ENCODE measurements at regions not wholly inside any gene's neighbourhood (a gene's known extent, or its start where the extent isn't known, plus 50 kb on each side); places are given as distances from the start of the nearest gene placed in this dataset.

DNA sequence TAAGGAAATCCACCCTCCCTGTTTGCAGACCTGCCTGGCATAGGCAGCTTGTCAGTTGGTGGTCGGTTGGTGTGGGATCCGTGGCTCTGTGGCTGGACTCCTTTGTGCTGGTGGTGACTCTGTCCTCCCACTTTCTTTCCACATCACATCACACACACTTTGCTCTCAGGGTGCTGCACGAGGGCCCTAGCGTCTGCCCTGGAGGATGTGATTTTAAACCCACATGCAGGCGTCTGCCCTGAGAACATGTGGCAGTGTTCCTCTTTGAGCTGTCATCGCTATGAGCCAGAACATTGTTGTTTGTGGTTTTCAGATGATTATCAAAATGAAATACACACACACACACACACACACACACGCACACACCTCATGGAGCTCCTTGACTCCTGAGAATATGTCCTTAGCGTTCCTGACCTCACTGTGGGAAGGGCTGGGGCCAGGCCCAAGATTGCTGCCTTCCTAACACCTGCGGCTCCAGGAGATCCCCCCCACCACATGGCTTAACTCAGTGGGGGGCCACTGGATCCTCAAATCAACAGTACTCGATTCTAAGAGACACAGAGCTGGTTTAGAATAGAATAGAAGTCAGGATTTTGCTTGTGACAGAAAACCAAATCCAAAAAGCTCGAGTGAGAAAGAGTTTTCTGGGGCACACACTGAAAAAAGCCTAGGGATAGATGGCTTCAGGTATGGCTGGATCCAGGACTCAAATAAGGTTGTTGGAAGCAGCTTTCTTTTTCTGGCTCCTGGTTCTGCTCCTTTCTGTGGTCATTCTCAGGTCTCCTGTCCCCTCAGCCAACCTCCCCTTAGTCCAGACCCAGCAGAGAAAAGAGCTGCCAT, 54.8 kb downstream of the RTP5 start:
- no peak overlapping the region for H3K4me3 ChIP-seq (ENCODE audit: low read depth, low read length)
- DNase-seq (ENCODE audit: low read depth), result peak; percentile 13
- TF ChIP-seq, protein P1, sequence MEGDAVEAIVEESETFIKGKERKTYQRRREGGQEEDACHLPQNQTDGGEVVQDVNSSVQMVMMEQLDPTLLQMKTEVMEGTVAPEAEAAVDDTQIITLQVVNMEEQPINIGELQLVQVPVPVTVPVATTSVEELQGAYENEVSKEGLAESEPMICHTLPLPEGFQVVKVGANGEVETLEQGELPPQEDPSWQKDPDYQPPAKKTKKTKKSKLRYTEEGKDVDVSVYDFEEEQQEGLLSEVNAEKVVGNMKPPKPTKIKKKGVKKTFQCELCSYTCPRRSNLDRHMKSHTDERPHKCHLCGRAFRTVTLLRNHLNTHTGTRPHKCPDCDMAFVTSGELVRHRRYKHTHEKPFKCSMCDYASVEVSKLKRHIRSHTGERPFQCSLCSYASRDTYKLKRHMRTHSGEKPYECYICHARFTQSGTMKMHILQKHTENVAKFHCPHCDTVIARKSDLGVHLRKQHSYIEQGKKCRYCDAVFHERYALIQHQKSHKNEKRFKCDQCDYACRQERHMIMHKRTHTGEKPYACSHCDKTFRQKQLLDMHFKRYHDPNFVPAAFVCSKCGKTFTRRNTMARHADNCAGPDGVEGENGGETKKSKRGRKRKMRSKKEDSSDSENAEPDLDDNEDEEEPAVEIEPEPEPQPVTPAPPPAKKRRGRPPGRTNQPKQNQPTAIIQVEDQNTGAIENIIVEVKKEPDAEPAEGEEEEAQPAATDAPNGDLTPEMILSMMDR (conservative IDR thresholded peaks at IDR 0.05; ENCODE audit: low read depth, low read length), result no peak

DNA sequence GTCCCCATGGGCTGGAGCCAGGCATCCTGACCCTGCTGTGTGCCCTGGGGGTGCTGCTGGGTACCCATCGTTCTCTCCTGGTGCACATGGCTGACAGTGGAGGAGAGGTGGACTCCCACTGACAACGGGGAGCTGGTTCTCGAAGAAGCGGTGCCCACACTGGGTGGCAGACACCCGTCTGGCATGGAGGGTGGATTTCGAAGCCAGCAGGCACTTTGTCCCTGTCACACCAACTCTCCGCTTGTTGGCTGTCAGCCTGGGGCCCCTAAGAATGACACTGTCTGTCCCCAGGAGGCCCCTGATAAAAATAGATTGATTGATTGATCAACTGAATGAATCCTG, 55.4 kb downstream of the RTP5 start:
- H3K4me3 ChIP-seq (ENCODE audit: low read depth, low read length), result no peak overlapping the region
- TF ChIP-seq, protein P1 (conservative IDR thresholded peaks at IDR 0.05; ENCODE audit: low read depth, low read length), result no peak
- DNase-seq (ENCODE audit: low read depth), result no peak

DNA sequence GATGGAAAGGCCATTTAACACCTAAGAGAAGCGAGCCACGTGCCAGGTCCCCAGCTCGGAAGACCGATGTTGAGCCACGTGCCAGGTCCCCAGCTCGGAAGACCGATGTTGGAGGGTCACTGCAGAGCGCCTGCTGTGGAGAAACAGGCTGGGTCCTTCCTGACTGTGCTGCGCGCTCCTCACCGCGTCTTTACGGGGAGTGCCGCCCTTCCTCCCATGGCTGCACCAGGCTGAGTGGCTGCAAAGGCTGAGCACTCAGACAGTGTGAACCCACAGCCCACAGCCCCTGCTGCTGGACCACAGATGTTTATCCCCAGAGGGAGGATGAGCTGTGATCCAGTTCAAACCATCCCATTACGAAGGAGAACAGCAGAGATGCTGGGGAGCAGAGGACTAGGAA, 55.7 kb downstream of the RTP5 start:
- DNase-seq (ENCODE audit: low read depth), result no peak
- H3K4me3 ChIP-seq (ENCODE audit: low read depth, low read length), result no peak overlapping the region
- TF ChIP-seq, protein P1 (conservative IDR thresholded peaks at IDR 0.05; ENCODE audit: low read depth, low read length), result no peak

DNA sequence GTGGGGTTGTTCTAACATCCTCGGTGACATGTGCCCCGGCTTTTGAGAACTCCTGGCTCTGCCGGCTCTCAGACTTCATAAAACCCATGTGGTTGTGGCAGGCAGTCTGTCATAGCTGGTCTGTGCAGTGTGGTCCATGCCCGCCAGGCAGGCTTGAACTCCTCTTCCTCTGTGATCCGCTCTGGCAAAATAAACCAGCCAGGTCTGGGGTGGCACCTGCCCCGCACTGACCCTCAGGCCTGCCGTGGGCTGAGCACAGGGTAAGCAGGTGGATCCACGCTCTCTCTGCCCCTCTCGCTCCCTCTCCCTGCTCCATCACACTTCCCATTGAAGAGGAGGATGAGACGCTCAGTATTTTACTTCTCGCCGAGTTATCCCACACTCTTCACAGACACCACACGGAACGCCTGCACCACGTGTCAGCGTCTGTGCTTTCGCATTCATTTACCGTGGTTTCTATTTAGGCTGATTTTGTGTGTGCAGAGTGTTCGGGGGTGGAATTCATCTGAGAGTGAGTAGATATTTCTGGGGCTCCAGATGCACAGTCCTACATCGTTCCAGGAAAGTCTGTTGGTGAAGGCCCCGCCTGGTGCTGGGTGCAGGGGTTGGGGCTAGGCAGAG, 56.4 kb downstream of the RTP5 start:
- TF ChIP-seq, protein P1 (conservative IDR thresholded peaks at IDR 0.05; ENCODE audit: low read depth, low read length), result no peak
- DNase-seq (ENCODE audit: low read depth), result no peak
- no peak overlapping the region for H3K4me3 ChIP-seq (ENCODE audit: low read depth, low read length)

DNA sequence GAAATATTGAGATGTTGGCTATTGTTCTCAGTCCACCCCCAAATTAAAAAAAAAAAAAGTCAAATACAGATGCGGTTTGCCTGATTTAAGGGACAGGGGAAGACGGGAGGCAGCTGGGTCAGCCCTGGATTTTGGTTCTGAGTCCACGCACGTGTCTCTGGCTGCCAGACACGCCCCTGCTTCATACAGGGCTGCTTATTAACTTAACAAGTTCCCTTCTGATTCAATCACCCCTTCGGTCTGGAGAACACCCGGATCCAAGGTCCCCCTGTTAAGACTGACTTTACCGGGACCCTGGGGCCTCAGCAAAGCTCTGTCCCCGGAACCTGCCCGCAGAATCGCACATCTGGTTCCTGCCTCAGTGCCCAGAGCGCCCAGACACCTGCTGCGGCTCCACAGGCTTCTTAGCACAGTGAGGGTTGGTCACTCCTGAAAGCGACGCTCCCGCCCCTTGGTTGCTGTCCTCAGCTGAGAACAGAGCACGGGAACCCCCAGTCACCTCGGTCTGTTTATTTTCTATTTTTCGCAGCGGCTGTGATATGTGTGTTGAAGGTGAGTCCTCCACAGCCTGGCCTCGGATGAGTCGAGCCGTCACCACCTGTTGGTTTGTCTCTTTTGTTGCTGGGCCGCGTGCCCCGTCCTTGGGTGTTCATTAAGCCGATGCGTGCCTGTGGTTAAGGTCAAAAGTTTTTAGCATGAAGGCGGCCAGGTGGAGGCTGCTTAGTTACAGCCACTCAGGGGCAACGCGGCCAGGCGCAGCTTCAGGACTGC, 57.2 kb downstream of the RTP5 start:
- no peak for DNase-seq (ENCODE audit: low read depth)
- TF ChIP-seq, protein P1 (conservative IDR thresholded peaks at IDR 0.05; ENCODE audit: low read depth, low read length), result no peak
- H3K4me3 ChIP-seq (ENCODE audit: low read depth, low read length), result no peak overlapping the region

DNA sequence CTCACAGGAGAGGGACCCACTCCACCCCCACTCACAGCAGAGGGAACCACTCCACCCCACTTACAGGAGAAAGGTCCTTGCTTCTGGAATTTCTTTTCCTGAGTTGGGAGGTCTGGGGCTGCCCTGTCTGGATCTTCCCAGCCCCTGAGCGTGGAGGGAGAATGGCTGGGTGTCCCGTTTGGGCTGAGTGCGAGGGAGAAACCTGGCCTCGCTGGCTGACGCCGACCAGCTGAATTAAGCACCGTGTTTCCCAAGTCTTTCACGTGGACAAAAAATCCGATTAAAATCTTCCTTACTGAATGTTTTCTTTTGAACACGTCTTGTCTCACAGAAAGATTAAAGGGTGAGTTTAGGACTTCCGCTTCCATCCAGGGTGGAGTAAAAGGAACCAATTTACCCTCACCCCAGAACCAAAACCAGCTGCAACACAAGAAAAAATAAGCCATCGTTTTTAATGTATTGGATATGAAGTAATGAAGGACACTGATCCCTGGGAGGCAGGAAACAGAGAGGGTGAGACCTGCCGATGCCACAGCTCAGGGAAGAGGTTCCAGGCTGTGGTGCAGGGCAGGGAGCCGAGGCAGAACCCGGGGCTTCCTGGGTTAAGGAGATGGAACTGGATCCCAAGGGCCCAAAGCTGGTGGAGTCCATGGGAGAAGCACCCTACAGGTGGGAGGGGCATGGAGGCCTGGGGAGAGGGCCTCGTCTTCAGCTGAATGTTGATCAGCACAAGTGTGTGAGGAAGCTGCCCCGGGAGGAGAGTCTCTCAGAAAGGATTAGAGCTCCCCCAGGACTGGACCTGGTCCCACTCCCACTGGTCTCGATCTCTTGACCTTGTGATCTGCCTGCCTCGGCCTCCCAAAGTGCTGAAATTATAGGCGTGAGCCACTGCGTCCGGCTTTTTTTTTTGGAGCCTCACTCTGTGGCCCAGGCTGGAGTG, 60.3 kb downstream of the RTP5 start:
- TF ChIP-seq, protein P1 (conservative IDR thresholded peaks at IDR 0.05; ENCODE audit: low read depth, low read length), result no peak
- H3K4me3 ChIP-seq (ENCODE audit: low read depth, low read length), result no peak overlapping the region
- DNase-seq (ENCODE audit: low read depth), result no peak

Data from choroid plexus epithelial cell (primary cell).